Activated T-helper 1 cell treated with Interleukin-2 at 50 U/mL for 16 hours (primary cell): ENCODE measurements at regions not wholly inside any gene's neighbourhood (a gene's known extent, or its start where the extent isn't known, plus 50 kb on each side); places are given as distances from the start of the nearest gene placed in this dataset.
A peak's percentile ranks its signal among the peaks of the same experiment; 100 is the strongest.

Source experiments
- DNase-seq: peaks from one replicate; pipeline ENCODE4 v3.0.0-alpha.2; 2020; ENCODE audit warnings: low read depth

- no peak for DNase-seq
These were observed 309.9 kb downstream of the DUSP10 start for GRCh38 chr1:221431961-221432360.

- no peak for DNase-seq
These were observed 306.4 kb downstream of the DUSP10 start for GRCh38 chr1:221435504-221435904.

DNA sequence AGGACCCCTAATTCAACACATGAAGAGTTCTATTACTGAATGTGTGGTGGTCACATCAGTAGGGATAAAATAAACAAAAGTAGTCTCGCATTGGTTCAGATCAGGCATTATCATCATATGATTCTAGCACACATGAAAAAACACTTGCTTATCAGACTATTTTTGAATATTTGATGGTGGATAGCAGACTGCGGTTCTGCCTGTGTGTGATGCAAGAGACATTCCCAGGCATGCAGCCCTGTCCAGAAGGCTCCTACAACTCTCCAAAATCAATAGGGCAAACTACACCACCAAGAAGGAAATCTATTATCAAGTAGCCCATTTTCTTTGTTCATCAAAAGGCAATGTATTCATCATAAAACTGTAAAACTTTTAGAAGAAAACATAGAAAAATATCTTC is 304.7 kb downstream of the DUSP10 start:
- DNase-seq = no peak

DNA sequence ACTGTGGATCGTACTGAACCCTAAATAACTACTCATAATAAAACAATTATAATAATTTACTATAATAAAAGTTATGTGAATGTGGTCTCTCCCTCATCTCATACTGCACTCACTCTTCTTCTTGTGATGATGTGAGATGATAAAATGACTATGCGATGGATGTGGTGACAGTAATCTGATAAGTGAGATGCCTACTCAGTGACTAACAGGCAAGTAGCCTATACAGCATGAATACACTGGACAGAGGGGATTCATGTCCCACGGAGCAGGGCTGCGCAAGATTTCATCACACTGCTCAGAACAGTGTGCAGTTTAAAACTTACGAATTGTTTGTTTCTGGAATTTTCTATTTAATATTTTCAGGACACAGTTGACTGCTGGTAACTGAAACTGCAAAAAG is 304.0 kb downstream of the DUSP10 start:
- DNase-seq = no peak

- peak; percentile 34 for DNase-seq
These were observed 302.7 kb downstream of the DUSP10 start for GRCh38 chr1:221439008-221439746.

- no peak for DNase-seq
These were observed 302.0 kb downstream of the DUSP10 start for GRCh38 chr1:221439747-221440501.

DNA sequence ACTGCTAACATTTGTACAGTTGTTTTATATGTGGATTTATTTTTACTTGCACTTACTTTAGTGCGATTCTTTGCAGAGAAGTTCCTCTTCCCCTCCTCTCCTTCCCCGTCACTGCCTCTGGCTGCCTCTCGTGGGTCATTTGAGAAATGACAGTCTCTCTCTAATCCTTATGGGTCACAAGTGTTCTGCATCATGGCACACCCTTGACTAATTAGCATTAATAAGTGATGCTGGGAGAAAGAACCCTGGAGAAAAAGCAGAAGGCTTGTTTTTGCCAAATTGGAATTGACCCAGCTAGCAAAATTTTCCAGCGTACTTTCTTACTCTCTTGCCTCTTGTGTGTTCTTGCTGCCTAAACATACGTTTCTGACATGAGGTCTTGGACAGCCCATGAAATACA is 301.2 kb downstream of the DUSP10 start:
- DNase-seq = no peak

DNA sequence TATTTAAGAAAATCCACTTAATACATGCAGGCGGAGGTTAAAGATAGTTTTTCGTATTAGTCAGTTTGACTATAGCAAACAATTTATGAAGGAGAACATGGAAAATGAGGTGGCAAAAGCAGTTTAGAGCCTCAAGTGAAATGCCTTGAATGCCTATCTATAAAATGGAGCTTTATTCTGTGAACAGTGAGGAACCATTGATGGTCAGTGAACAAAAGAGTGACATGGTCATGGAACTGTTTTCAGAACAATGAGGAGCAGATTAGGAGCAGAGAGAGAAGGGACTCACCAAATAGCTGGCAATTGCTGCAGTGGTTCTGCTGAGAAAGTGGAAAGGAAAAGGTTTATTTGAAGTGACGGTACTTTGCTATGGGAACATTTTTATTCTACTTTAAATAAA is 299.8 kb downstream of the DUSP10 start:
- no peak for DNase-seq

GRCh38 chr1:221444346-221444745 is 297.5 kb downstream of the DUSP10 start:
- DNase-seq = no peak

DNA sequence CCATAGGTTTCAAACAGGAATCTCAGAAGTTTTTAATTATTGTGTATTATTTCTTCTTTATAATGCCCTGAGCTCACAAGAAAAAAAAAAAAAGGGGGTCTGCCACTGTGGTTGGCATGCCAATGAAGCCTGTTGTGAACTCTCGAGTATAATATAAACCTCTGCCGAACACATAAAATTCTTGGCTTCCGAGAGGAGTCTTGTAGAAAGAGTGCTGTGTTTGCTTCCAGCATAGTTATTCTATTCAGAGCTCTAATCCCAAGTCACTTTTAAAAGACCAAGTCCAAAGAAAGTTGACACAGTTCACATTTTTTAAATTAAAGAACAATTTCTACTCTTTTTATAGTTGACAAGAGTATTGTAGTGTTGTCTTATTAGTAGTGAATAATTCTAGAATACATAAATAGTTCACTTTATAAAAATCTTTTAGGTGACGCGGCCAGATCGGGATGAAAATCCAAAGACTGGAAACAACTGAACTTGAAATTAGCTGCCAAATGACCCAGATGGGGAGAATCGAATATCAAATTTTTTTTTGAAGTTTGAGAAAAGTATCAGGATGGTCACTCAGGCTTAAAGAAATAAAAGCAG is 293.2 kb downstream of the DUSP10 start:
- no peak for DNase-seq

GRCh38 chr1:221449194-221449593 is 292.7 kb downstream of the DUSP10 start:
- DNase-seq = no peak

- DNase-seq = no peak
These were observed 292.0 kb downstream of the DUSP10 start for GRCh38 chr1:221449801-221450470.

DNA sequence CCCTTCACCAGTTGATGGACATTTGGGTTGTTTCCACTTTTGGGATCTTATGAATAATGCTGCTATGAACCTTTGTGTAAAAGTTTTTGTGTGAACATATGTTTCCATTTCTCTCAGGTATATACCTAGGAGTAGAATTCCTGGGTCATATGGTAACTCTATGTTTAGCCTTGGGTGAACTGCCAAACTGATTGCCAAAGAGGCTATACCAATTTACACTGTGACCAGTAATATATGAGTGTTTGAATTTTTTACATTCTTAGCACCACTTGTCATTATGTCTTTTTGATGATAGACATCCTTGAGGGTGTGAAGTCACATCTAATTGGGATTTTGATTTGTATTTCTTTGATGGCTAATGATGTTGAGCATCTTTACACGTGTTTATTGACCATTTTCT is 290.1 kb downstream of the DUSP10 start:
- DNase-seq = no peak

DNA sequence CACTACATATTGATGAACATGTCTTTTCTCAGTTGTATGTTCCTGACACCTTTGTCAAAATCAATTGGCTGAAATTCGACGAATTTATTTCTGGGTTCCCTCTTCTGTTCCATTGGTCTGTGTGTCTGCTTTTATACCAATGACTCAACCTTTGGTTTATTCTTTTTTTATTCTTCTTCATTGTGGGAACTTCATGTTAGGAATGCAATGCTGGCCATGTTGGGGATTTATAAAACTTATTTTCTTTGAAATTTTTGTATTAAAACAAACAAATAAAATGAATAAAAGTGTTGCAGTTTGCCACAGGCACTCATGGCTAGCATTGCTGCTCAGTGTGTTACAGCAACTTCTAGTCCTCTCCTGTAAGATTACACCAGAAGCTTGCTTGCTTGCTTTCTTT is 287.8 kb downstream of the DUSP10 start:
- no peak for DNase-seq

- DNase-seq = no peak
These were observed 285.0 kb downstream of the DUSP10 start for GRCh38 chr1:221456918-221457317.

- no peak for DNase-seq
These were observed 284.0 kb downstream of the DUSP10 start for GRCh38 chr1:221457685-221458446.

- DNase-seq = no peak
These were observed 283.3 kb downstream of the DUSP10 start for GRCh38 chr1:221458447-221459156.

GRCh38 chr1:221459558-221459957 is 282.3 kb downstream of the DUSP10 start:
- DNase-seq = no peak

DNA sequence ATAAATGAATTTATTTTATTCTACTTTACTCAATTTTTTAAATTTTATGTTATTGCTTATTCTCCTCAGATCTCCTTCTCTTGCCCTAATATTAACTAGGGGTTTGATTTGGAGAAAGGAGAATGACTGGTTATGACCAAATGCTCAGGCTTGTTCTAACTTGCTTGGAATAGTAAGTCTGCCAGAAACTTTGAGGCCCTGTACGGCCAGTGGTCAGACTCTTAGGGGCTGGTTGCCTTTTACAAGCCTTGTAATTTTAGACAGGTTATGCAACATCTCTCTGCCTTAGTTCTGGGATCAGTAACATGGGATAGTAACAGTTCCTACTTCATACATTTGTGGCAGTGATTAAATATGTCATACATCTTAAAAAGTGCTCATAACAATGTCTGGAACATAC is 279.5 kb downstream of the DUSP10 start:
- no peak for DNase-seq

DNA sequence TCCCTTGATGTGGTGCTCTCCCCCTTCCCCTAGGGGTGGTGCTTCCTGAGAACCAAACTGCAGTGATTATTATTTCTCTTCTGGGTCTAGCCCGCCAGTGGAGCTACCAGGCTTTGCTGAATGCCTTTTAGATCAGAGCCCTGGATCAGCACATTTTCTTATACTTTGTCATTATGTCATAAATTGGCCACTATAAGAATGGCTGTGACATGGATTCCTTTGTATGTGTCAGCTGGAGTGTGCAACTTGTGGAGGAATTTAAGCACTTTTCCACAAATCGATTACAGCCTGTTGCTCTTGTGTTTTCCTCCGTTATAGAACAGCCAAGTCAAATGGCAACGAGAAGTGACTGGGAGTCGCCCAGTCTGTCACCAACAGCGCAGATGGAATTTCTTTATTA is 273.3 kb downstream of the DUSP10 start:
- DNase-seq = no peak

- DNase-seq = no peak
These were observed 272.4 kb downstream of the DUSP10 start for GRCh38 chr1:221469476-221469875.
